ENCODE measurements at regions not wholly inside any gene's neighbourhood (a gene's known extent, or its start where the extent isn't known, plus 50 kb on each side); places are given as distances from the start of the nearest gene placed in this dataset.

GRCh38 chrX:98605941-98606340, 1722.2 kb downstream of the RPA4 start:
- intact Hi-C loops (cut with micrococcal nuclease), result no loop called here
- no peak for TF ChIP-seq CTCF (IDR thresholded peaks at IDR 0.05)
- Mint-ChIP-seq H3K4me1 (no peaks in the 10 kb centered on the region), H3K27me3 (ENCODE audit: low read depth in 2 of 2) (no peaks in the 10 kb centered on the region), H3K4me3 (no peak overlapping the region), H3K9me3 (peaks cover 0 to 3% of the 10 kb centered on the region in 2 donors), H3K36me3 (no peaks in the 10 kb centered on the region), H3K27ac (no peak overlapping the region)
- DNase-seq (no peak), ATAC-seq (no peak)
- Histone ChIP-seq H3K9me3 (ENCODE audit: control insufficient read depth, insufficient read depth, low read length) (no peaks in the 10 kb centered on the region), H3K27ac (ENCODE audit: low read length) (no peak overlapping the region), H3K27me3 (ENCODE audit: control insufficient read depth, insufficient read depth, low read length) (no peaks in the 10 kb centered on the region), H3K4me1 (ENCODE audit: control insufficient read depth, insufficient read depth, low read length) (no peaks in the 10 kb centered on the region), H3K4me3 (ENCODE audit: low read length) (no peak overlapping the region), H3K36me3 (ENCODE audit: control insufficient read depth, insufficient read depth, low read length) (no peaks in the 10 kb centered on the region)
- no CpG with 5 or more reads among the region's 1 CpG for WGBS (ENCODE audit: insufficient coverage)

- WGBS (ENCODE audit: insufficient coverage), result 33% methylated on average over 1 of the region's 2 CpGs
Measured at GRCh38 chrX:98607739-98608138, 1724.0 kb downstream of the RPA4 start.

GRCh38 chrX:98627645-98628044, 1743.9 kb downstream of the RPA4 start:
- Histone ChIP-seq H3K4me3 (ENCODE audit: low read length) (no peak overlapping the region), H3K9me3 (ENCODE audit: control insufficient read depth, insufficient read depth, low read length) (no peaks in the 10 kb centered on the region), H3K27me3 (ENCODE audit: control insufficient read depth, insufficient read depth, low read length) (no peaks in the 10 kb centered on the region), H3K4me1 (ENCODE audit: control insufficient read depth, insufficient read depth, low read length) (no peaks in the 10 kb centered on the region), H3K27ac (ENCODE audit: low read length) (no peak overlapping the region), H3K36me3 (ENCODE audit: control insufficient read depth, insufficient read depth, low read length) (no peaks in the 10 kb centered on the region)
- H3K27ac Mint-ChIP-seq, result no peak overlapping the region
- H3K4me1 Mint-ChIP-seq, result no peaks in the 10 kb centered on the region
- no peaks in the 10 kb centered on the region for H3K27me3 Mint-ChIP-seq (ENCODE audit: low read depth in 2 of 2)
- H3K4me3 Mint-ChIP-seq, result no peak overlapping the region
- no peaks in the 10 kb centered on the region for H3K36me3 Mint-ChIP-seq
- no peak for TF ChIP-seq CTCF (IDR thresholded peaks at IDR 0.05)
- intact Hi-C loops (cut with micrococcal nuclease), result no loop called here
- DNase-seq (no peak), ATAC-seq (no peak)
- peaks cover 2 to 8% of the 10 kb centered on the region in 2 donors for H3K9me3 Mint-ChIP-seq

More at GRCh38 chrX:98607739-98608138, 1724.0 kb downstream of the RPA4 start:
- H3K4me1 Mint-ChIP-seq, result no peaks in the 10 kb centered on the region
- intact Hi-C loops (cut with micrococcal nuclease), result no loop called here
- no peak for TF ChIP-seq CTCF (IDR thresholded peaks at IDR 0.05)
- Histone ChIP-seq H3K9me3 (ENCODE audit: control insufficient read depth, insufficient read depth, low read length) (no peaks in the 10 kb centered on the region), H3K27me3 (ENCODE audit: control insufficient read depth, insufficient read depth, low read length) (no peaks in the 10 kb centered on the region), H3K36me3 (ENCODE audit: control insufficient read depth, insufficient read depth, low read length) (no peaks in the 10 kb centered on the region), H3K27ac (ENCODE audit: low read length) (no peak overlapping the region), H3K4me3 (ENCODE audit: low read length) (no peak overlapping the region), H3K4me1 (ENCODE audit: control insufficient read depth, insufficient read depth, low read length) (no peaks in the 10 kb centered on the region)
- no peak for ATAC-seq
- H3K4me3 Mint-ChIP-seq, result no peak overlapping the region
- no peak for DNase-seq
- H3K36me3 Mint-ChIP-seq, result no peaks in the 10 kb centered on the region
- no peak overlapping the region for H3K27ac Mint-ChIP-seq
- H3K27me3 Mint-ChIP-seq (ENCODE audit: low read depth in 2 of 2), result no peaks in the 10 kb centered on the region
- peaks cover 0 to 4% of the 10 kb centered on the region in 2 donors for H3K9me3 Mint-ChIP-seq

- H3K9me3 Mint-ChIP-seq, result peaks cover 6% of the 10 kb centered on the region in 2 donors
- no peak overlapping the region for H3K27ac Mint-ChIP-seq
- ATAC-seq, result no peak
- TF ChIP-seq CTCF (IDR thresholded peaks at IDR 0.05), result no peak
- no peaks in the 10 kb centered on the region for H3K36me3 Mint-ChIP-seq
- intact Hi-C loops (cut with micrococcal nuclease), result no loop called here
- H3K27ac ChIP-seq (ENCODE audit: low read length), result no peak overlapping the region
- H3K4me3 Mint-ChIP-seq, result no peak overlapping the region
- no peak overlapping the region for H3K4me3 ChIP-seq (ENCODE audit: low read length)
- no peaks in the 10 kb centered on the region for H3K27me3 ChIP-seq (ENCODE audit: control insufficient read depth, insufficient read depth, low read length)
- H3K27me3 Mint-ChIP-seq (ENCODE audit: low read depth in 2 of 2), result no peaks in the 10 kb centered on the region
- no peaks in the 10 kb centered on the region for H3K4me1 ChIP-seq (ENCODE audit: control insufficient read depth, insufficient read depth, low read length)
- no peaks in the 10 kb centered on the region for H3K4me1 Mint-ChIP-seq
- no peaks in the 10 kb centered on the region for H3K36me3 ChIP-seq (ENCODE audit: control insufficient read depth, insufficient read depth, low read length)
- no peak for DNase-seq
- H3K9me3 ChIP-seq (ENCODE audit: control insufficient read depth, insufficient read depth, low read length), result no peaks in the 10 kb centered on the region
Measured at GRCh38 chrX:98637451-98637850, 1753.7 kb downstream of the RPA4 start.

All from natural killer cell (primary cell).